K562 (cell line): ENCODE measurements at regions not wholly inside any gene's neighbourhood (a gene's known extent, or its start where the extent isn't known, plus 50 kb on each side); places are given as distances from the start of the nearest gene placed in this dataset.

Experiments
- ATAC-seq: fragments of 200-7000 bp; cut with Tn5 transposase; 3 replicates; pipeline ENCODE4 v1.9.1; 2020; ENCODE audit warnings: moderate library complexity
- BruUV-seq: library from RNA; stranded (reverse); fragments of 400-500 nt; replicated peaks from 2 replicates; lab custom pipeline; 2021; lab: Mats Ljungman, UMichigan
- CTCF ChIA-PET: fragments of 300-600 bp; formaldehyde crosslinking; extraction: SDS; loops from one replicate; lab custom pipeline; 2021; ENCODE audit warnings: low intra/inter-chr PET ratio; lab: Yijun Ruan, JAX
- POLR2A ChIA-PET: fragments of 300-600, 350-650 bp; sonication (Branson Sonifier 250); formaldehyde crosslinking; extraction: SDS; loops from one replicate; lab custom pipeline; 2021; ENCODE audit warnings: antibody characterized with exemption, inconsistent platforms; lab: Yijun Ruan, JAX
- DNase-seq, 4 experiments: peaks; one replicate each; pipeline versions ENCODE4 v3.0.0 to v3.0.0-alpha.2; 2011 to 2018; ENCODE audit warnings: low spot score in 3 of 4, mixed read lengths in 3 of 4; ENCODE audit errors: extremely low read depth in 1 of 4
- FAIRE-seq: peaks from 2 replicates; lab custom pipeline; 2011; peaks lifted over from hg19 to GRCh38; lab: Jason Lieb, UNC
- H2AFZ ChIP-seq: 2 replicates; pipeline ENCODE4 v1.6.0; 2011; ENCODE audit warnings: low read depth, low read length, control low read depth, inconsistent platforms
- H3K27ac ChIP-seq: fragments of 200-600 bp; 3 replicates; pipeline ENCODE4 v1.8.0; 2011; ENCODE audit warnings: low read depth, mild to moderate bottlenecking, control low read depth, inconsistent platforms, low read length, moderate library complexity, mixed read lengths; ENCODE audit errors: extremely low read depth
- H3K27me3 ChIP-seq, 2 experiments: fragments of 300-600 bp in 1 of 2; 2 replicates in 1 of 2; 3 replicates in 1 of 2; pipeline versions ENCODE4 v1.6.0 to v1.8.0; 2011; ENCODE audit warnings: inconsistent platforms in 2 of 2, low read length in 2 of 2, mild to moderate bottlenecking in 1 of 2, mixed read lengths in 1 of 2, moderate library complexity in 1 of 2; ENCODE audit not compliant: control insufficient read depth in 2 of 2, insufficient read depth in 2 of 2
- H3K36me3 ChIP-seq: fragments of 300-600 bp; 3 replicates; pipeline ENCODE4 v1.8.0; 2011; ENCODE audit warnings: mild to moderate bottlenecking, low read length, inconsistent platforms; ENCODE audit not compliant: control insufficient read depth, insufficient read depth
- H3K4me1 ChIP-seq, 2 experiments: fragments of 200-600 bp in 1 of 2; replicated peaks in 1 of 2; 2 replicates in 1 of 2; 3 replicates in 1 of 2; pipeline versions ENCODE4 v1.5.1 to v1.8.0; 2011; ENCODE audit warnings: inconsistent platforms in 2 of 2, low read length in 2 of 2, mild to moderate bottlenecking in 1 of 2, mixed read lengths in 1 of 2, moderate library complexity in 1 of 2; ENCODE audit not compliant: control insufficient read depth in 2 of 2, insufficient read depth in 2 of 2
- H3K4me2 ChIP-seq: 2 replicates; pipeline ENCODE4 v1.6.1; 2011; ENCODE audit warnings: low read length, control low read depth, inconsistent platforms, mixed read lengths; ENCODE audit not compliant: insufficient read depth
- H3K4me3 ChIP-seq: fragments of 200-600 bp; sonication (generic), shearing (Covaris generic); 2 replicates; pipeline ENCODE4 v1.5.1; 2016; ENCODE audit warnings: control low read depth, inconsistent platforms
- H3K79me2 ChIP-seq: fragments of 200-600 bp; 3 replicates; pipeline ENCODE4 v1.8.0; 2011; ENCODE audit warnings: low read length, inconsistent platforms; ENCODE audit not compliant: control insufficient read depth, insufficient read depth
- H3K9ac ChIP-seq, 2 experiments: 2 replicates each; pipeline versions ENCODE4 v1.6.0 to v1.6.1; 2011; ENCODE audit warnings: low read depth in 2 of 2, low read length in 2 of 2, control low read depth in 1 of 2, inconsistent platforms in 1 of 2, mild to moderate bottlenecking in 1 of 2, mixed read lengths in 1 of 2; ENCODE audit not compliant: insufficient read depth in 1 of 2
- H3K9me1 ChIP-seq: one replicate; pipeline ENCODE4 v1.6.0; 2011; ENCODE audit warnings: inconsistent platforms, mild to moderate bottlenecking, low read length, moderate library complexity; ENCODE audit not compliant: control insufficient read depth, insufficient read depth
- H3K9me3 ChIP-seq: replicated peaks from 2 replicates; pipeline ENCODE4 v1.5.1; 2011; ENCODE audit warnings: low read depth, low read length, inconsistent platforms; ENCODE audit not compliant: control insufficient read depth, insufficient read depth
- H4K20me1 ChIP-seq: replicated peaks from 2 replicates; pipeline ENCODE4 v1.6.1; 2011; ENCODE audit warnings: low read length, inconsistent platforms, mixed read lengths; ENCODE audit not compliant: control insufficient read depth, insufficient read depth
- CCNT2 ChIP-seq: IDR thresholded peaks from 2 replicates; pipeline ENCODE4 v1.6.1; 2011; ENCODE audit warnings: borderline replicate concordance, low read depth, mild to moderate bottlenecking, moderate library complexity, mixed read lengths, low read length; ENCODE audit not compliant: insufficient read length; ENCODE audit errors: extremely low read depth
- CHAMP1 ChIP-seq: fragments of 450-650 bp; IDR thresholded peaks from 2 replicates; pipeline ENCODE4 v1.6.1; 2016; ENCODE audit warnings: mild to moderate bottlenecking
- DPF2 ChIP-seq: fragments of 450-650 bp; IDR thresholded peaks from 2 replicates; pipeline ENCODE4 v1.6.1; 2016
- ETS2 ChIP-seq: IDR thresholded peaks from 2 replicates; pipeline ENCODE4 v1.6.1; 2016; ENCODE audit warnings: borderline replicate concordance, missing genetic modification characterization, mild to moderate bottlenecking, moderate library complexity, missing compliant biosample characterization; ENCODE audit not compliant: poor library complexity, severe bottlenecking
- MEF2A ChIP-seq: IDR thresholded peaks from 2 replicates; pipeline ENCODE4 v1.6.1; 2011; ENCODE audit warnings: low read depth, mild to moderate bottlenecking, low read length, moderate library complexity; ENCODE audit not compliant: control insufficient read depth
- NFATC3 ChIP-seq: fragments of 450-650 bp; IDR thresholded peaks from 2 replicates; pipeline ENCODE4 v1.6.1; 2017; ENCODE audit warnings: mild to moderate bottlenecking
- RBM25 ChIP-seq: fragments of 200-400 bp; formaldehyde crosslinking; IDR thresholded peaks from 2 replicates; pipeline ENCODE4 v1.6.1; 2018; ENCODE audit warnings: low read length, low read depth, moderate library complexity; ENCODE audit not compliant: severe bottlenecking
- ZC3H8 ChIP-seq: fragments of 450-650 bp; IDR thresholded peaks from 2 replicates; pipeline ENCODE4 v1.6.1; 2017
- ZFP30 ChIP-seq: fragments of 250-450 bp; sonication (Bioruptor Pico); IDR thresholded peaks from 2 replicates; pipeline ENCODE4 v1.8.0; 2022; ENCODE audit warnings: moderate library complexity, mild to moderate bottlenecking, inconsistent platforms, borderline replicate concordance
- ZNF407 ChIP-seq: fragments of 450-650 bp; IDR thresholded peaks from 2 replicates; pipeline ENCODE4 v1.6.1; 2016; ENCODE audit warnings: low read depth
- ZNF780A ChIP-seq: fragments of 250-450 bp; sonication (Bioruptor Pico); IDR thresholded peaks from 2 replicates; pipeline ENCODE4 v1.5.0; 2021; ENCODE audit warnings: mild to moderate bottlenecking
- WGBS: fragments of 100-300 bp; shearing (Covaris generic); methylation state at CpG from one replicate; pipeline ENCODE4 v1.1.6; 2016; ENCODE audit warnings: low coverage, mixed read lengths; ENCODE audit not compliant: insufficient coverage; ENCODE audit errors: missing lambda C conversion rate; 5-methylcytosine and 5-hydroxymethylcytosine counted together
- in situ Hi-C: fragments of 300-500 bp; cut with MboI; formaldehyde crosslinking; loops from 4 replicates; pipeline ENCODE4 v1.15.0; 2018; ENCODE audit warnings: inconsistent platforms, mixed read lengths
- intact Hi-C: fragments of 100-400 bp; cut with micrococcal nuclease; formaldehyde crosslinking; loops from 2 replicates; pipeline ENCODE4 v1.14.2; 2022

GRCh38 chr2:42850016-42850805 is 57.8 kb upstream of the HAAO start:
- intact Hi-C loops: loop anchor here (10.0 kb wide), 2 partner anchors 635 to 695 kb away; no protein-coding TSS in a partner anchor
- H4K20me1 ChIP-seq: no peaks in the 10 kb centered on the region
- no peaks in the 10 kb centered on the region for H3K9me1 ChIP-seq
- ATAC-seq: no peak
- in situ Hi-C loops: loop anchor here (10.0 kb wide), 1 partner anchor 635 kb away; no protein-coding TSS in a partner anchor
- 55% methylated on average over 13 of the region's 14 CpGs for WGBS
- H3K9ac ChIP-seq: 0 out of 4 replicates have a peak overlapping the region, but pooled peaks of 1 of the 2 experiments have one; percentile 8
- DNase-seq: no peak
- H2AFZ ChIP-seq: no peak overlapping the region
- H3K4me3 ChIP-seq: no peak overlapping the region
- BruUV-seq: no TSS peak
- no peak overlapping the region for H3K27ac ChIP-seq
- no peak for FAIRE-seq
- no peaks in the 10 kb centered on the region for H3K9me3 ChIP-seq
- no peaks in the 10 kb centered on the region for H3K79me2 ChIP-seq
- ChIA-PET CTCF (no interaction called here), POLR2A (interaction anchor here (0.6 to 1.0 kb wide), 2 partner anchors 16 to 426 kb away, joined by 3 to 4 read pairs; no protein-coding TSS in a partner anchor)
- no peaks in the 10 kb centered on the region; a peak in 1 of 5 replicates for H3K27me3 ChIP-seq
- peaks cover 0 to 4% of the 10 kb centered on the region in 2 experiments; a peak in 2 of 5 replicates for H3K4me1 ChIP-seq
- H3K4me2 ChIP-seq: no peak overlapping the region
- no peaks in the 10 kb centered on the region for H3K36me3 ChIP-seq
- TF ChIP-seq RBM25 (no peak), ZNF780A (CRISPR knock-in tag) (no peak), CCNT2 (no peak), ZC3H8 (no peak), DPF2 (no peak), CHAMP1 (no peak), MEF2A (no peak), ETS2 (tag) (no peak), ZFP30 (CRISPR knock-in tag) (no peak), NFATC3 (no peak), ZNF407 (no peak)
